H1 (cell line): ENCODE measurements at regions not wholly inside any gene's neighbourhood (a gene's known extent, or its start where the extent isn't known, plus 50 kb on each side); places are given as distances from the start of the nearest gene placed in this dataset.

Source experiments
- CHD2 ChIP-seq: IDR thresholded peaks from 2 replicates; pipeline ENCODE4 v1.6.1; 2012; ENCODE audit warnings: low read length, improper control_type of control experiment
- CTBP2 ChIP-seq: IDR thresholded peaks from 2 replicates; pipeline ENCODE4 v1.7.0; 2011; ENCODE audit warnings: borderline replicate concordance, mild to moderate bottlenecking, moderate library complexity, mixed read lengths, low read length; ENCODE audit not compliant: insufficient read depth, insufficient read length
- GABPA ChIP-seq: IDR thresholded peaks from 2 replicates; pipeline ENCODE4 v1.6.1; 2011; ENCODE audit warnings: mild to moderate bottlenecking, low read length, moderate library complexity, borderline replicate concordance; ENCODE audit not compliant: insufficient read depth
- MAX ChIP-seq: IDR thresholded peaks from 2 replicates; pipeline ENCODE4 v1.6.1; 2012; ENCODE audit warnings: inconsistent platforms
- POLR2A ChIP-seq, 2 experiments: IDR thresholded peaks; 1 replicate in 1 of 2; 2 replicates in 1 of 2; pipeline ENCODE4 v1.6.1; 2011; ENCODE audit warnings: low read depth in 2 of 2, low read length in 2 of 2, mild to moderate bottlenecking in 2 of 2; ENCODE audit errors: control extremely low read depth in 1 of 2
- POLR2AphosphoS5 ChIP-seq: IDR thresholded peaks from 2 replicates; pipeline ENCODE4 v1.6.1; 2011; ENCODE audit warnings: low read depth, low read length
- SP1 ChIP-seq: IDR thresholded peaks from 2 replicates; pipeline ENCODE4 v1.6.1; 2011; ENCODE audit warnings: low read depth, low read length
- TAF1 ChIP-seq: IDR thresholded peaks from 2 replicates; pipeline ENCODE4 v1.6.1; 2011; ENCODE audit warnings: mild to moderate bottlenecking, low read depth, low read length
- TF ChIP-seq, protein P1 (sequence below), 3 experiments: IDR thresholded peaks; 1 replicate in 2 of 3; 2 replicates in 1 of 3; pipeline versions ENCODE4 v1.5.1 to v1.6.1; 2011; ENCODE audit warnings: low read length in 3 of 3, mild to moderate bottlenecking in 3 of 3, inconsistent platforms in 2 of 3, low read depth in 1 of 3, moderate library complexity in 1 of 3; ENCODE audit not compliant: insufficient read depth in 1 of 3; ENCODE audit errors: control extremely low read depth in 1 of 3

DNA sequence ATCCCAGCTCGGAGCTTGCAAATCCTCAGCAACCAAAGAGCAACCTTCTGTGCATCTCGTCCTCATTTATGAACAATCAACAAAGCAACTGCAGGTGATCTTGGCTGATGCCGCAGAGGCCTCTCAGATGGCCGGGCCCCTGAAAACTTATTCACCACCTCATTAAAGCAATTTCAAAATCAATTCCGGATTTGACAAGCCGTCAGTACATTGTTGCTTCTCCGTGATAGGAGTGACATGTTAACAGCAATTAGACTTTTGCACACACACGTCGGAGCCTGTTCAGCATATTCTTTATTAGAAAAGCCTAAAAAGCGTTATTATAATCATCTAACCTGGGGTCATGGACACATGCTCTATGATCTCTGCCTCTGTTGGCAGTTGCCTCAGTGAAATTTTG is 183.1 kb upstream of the CXCR4 start:
- TF ChIP-seq CTBP2 (no peak), POLR2A (IDR thresholded peaks at IDR 0.05; ENCODE audit: control extremely low read depth in 1 of 2, low read depth in 2 of 2, low read length in 2 of 2) (no peak), POLR2AphosphoS5 (no peak), SP1 (no peak), MAX (no peak), CHD2 (no peak), TAF1 (no peak), GABPA (no peak)
- TF ChIP-seq, protein P1, sequence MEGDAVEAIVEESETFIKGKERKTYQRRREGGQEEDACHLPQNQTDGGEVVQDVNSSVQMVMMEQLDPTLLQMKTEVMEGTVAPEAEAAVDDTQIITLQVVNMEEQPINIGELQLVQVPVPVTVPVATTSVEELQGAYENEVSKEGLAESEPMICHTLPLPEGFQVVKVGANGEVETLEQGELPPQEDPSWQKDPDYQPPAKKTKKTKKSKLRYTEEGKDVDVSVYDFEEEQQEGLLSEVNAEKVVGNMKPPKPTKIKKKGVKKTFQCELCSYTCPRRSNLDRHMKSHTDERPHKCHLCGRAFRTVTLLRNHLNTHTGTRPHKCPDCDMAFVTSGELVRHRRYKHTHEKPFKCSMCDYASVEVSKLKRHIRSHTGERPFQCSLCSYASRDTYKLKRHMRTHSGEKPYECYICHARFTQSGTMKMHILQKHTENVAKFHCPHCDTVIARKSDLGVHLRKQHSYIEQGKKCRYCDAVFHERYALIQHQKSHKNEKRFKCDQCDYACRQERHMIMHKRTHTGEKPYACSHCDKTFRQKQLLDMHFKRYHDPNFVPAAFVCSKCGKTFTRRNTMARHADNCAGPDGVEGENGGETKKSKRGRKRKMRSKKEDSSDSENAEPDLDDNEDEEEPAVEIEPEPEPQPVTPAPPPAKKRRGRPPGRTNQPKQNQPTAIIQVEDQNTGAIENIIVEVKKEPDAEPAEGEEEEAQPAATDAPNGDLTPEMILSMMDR (IDR thresholded peaks at IDR 0.05; ENCODE audit: control extremely low read depth in 1 of 3, insufficient read depth in 1 of 3, low read depth in 1 of 3, low read length in 3 of 3) = no peak
